ENCODE measurements at regions not wholly inside any gene's neighbourhood (a gene's known extent, or its start where the extent isn't known, plus 50 kb on each side); places are given as distances from the start of the nearest gene placed in this dataset.
"Not testable (repeated sequence)": the region's sequence is repeated elsewhere in the genome, so short reads cannot be mapped to it uniquely, and the experiment has no call there.

DNA sequence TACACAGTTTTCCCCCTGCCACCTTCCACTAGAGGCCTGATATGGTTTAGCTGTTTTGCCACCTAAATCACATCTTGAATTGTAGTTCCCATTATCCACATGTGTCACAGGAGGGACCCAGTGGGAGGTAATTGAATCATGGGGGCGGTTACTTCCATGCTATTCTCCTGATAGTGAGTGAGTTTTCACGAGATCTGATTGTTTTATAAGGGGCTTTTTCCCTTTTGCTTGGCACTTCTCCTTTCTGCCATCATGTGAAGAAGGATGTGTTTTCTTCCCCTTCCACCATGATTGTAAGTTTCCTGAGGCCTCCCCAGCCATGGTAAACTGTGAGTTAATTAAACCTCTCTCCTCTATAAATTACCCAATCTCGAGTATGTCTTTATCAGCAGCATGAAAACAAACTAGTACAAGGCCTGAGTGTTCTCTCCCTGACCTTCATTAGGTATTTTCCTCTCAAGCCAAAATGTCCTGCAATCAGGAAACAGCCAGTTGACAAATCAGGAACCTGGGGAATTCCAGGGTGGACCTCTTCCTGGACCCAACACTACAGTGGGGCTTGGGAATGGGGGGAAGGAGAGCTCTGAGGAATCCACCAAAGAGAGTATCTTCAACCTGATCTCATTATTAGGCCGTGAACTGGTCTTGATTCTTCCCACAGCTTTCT lies 129.9 kb downstream of the TXNL1 start:
- no peaks in the 10 kb centered on the region for H3K27me3 Mint-ChIP-seq
- ATAC-seq (no peak), DNase-seq (no peak)
- no peak overlapping the region for H3K27ac Mint-ChIP-seq
- no peaks in the 10 kb centered on the region for H3K9me3 Mint-ChIP-seq (ENCODE audit: low read depth)
- H3K4me1 Mint-ChIP-seq, result no peaks in the 10 kb centered on the region
- H3K36me3 Mint-ChIP-seq, result no peaks in the 10 kb centered on the region
- CTCF ChIA-PET, result no interaction called here
- H3K4me3 Mint-ChIP-seq, result no peak overlapping the region

DNA sequence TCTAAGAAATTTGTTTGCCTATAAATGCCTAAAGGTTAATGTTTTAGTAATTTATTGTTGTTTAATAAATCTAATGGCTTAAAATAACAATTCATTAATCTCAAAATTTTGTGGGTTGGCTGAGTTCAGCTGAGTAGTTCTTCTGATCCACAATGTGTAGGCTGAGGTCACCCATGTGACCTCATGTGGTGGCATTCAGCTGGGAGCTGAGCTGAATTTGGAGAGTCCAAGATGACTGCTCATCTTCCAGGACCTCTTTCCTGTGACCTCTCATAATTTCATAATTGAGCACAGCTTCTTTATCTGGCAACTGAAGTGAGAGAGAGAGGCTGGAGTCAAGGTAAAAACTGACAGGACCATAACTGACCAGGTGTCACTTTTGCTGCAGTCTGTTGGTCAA lies 132.4 kb downstream of the TXNL1 start:
- no peak for DNase-seq
- no peak for ATAC-seq
- no peaks in the 10 kb centered on the region for H3K27me3 Mint-ChIP-seq
- no peak overlapping the region for H3K27ac Mint-ChIP-seq
- H3K4me1 Mint-ChIP-seq, result no peaks in the 10 kb centered on the region
- no peaks in the 10 kb centered on the region for H3K36me3 Mint-ChIP-seq
- H3K9me3 Mint-ChIP-seq (ENCODE audit: low read depth), result no peaks in the 10 kb centered on the region
- no peak overlapping the region for H3K4me3 Mint-ChIP-seq
- CTCF ChIA-PET, result no interaction called here

DNA sequence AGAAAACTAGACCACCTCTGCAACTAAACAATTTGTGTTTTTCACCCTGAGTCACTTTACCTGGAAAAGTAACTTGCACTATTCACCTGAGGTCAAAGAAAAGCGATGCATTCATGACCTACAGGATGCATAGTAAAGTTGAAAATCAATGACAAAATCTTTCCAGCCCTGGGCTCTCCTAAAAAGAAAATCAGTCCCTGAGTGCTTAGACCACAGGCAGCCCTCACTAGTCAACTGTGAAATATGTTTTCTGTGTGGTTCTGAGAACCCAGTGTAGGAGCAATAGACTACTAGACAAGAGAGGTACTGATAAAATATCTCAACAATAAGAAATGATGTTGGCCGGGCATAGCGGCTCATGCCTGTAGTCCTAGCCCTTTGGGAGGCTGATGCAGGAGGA lies 133.1 kb downstream of the TXNL1 start:
- CTCF ChIA-PET, result no interaction called here
- no peak for DNase-seq
- Mint-ChIP-seq H3K27ac (no peak overlapping the region), H3K4me1 (no peaks in the 10 kb centered on the region), H3K4me3 (no peak overlapping the region), H3K27me3 (no peaks in the 10 kb centered on the region), H3K36me3 (no peaks in the 10 kb centered on the region), H3K9me3 (ENCODE audit: low read depth) (no peaks in the 10 kb centered on the region)
- no peak for ATAC-seq

DNA sequence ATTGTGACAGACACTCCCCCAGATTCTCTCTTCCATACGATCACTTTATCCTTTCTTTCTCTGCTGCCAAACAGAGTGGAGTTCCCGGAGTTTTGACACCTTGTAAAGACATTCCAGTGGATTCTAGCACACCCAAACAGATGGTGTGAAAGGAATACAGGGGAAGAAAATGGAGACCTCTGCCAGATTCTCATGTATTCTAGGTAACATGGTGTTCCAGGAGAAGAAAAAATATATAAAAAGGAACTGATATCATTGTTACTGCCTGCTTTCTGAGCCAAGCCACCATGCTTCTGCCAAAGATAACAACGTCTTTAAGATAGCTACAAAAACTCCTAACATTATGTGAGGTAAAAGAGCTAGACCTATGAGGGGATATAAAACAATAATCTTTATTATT lies 136.5 kb downstream of the TXNL1 start:
- Mint-ChIP-seq H3K36me3 (no peaks in the 10 kb centered on the region), H3K27ac (no peak overlapping the region), H3K27me3 (no peaks in the 10 kb centered on the region), H3K4me3 (no peak overlapping the region), H3K4me1 (no peaks in the 10 kb centered on the region), H3K9me3 (ENCODE audit: low read depth) (no peaks in the 10 kb centered on the region)
- CTCF ChIA-PET, result interaction anchor here (0.6 kb wide), 1 partner anchor 60 kb away, joined by 3 read pairs; no protein-coding TSS in a partner anchor
- no peak for ATAC-seq
- DNase-seq, result no peak

DNA sequence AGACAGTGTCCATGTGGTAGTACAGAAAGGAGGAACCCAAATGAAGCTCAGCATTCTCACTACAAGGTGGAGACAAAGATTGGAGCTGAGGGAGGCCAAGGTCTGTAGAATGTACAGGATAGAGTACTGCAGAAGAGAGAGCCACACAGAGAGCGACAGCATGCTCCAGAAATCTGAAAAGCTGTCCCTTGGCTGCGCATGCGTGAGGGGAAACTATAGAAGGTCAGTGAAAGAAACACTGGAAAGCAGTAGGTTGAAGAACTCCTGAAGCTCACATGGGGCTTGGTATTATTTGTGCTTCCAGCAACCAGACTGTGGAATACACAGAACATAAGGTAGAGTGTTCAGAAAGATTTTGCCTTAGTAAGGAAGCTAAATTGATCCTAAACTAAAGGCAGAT lies 142.5 kb downstream of the TXNL1 start:
- Mint-ChIP-seq H3K9me3 (ENCODE audit: low read depth) (no peaks in the 10 kb centered on the region), H3K27ac (no peak overlapping the region), H3K27me3 (no peaks in the 10 kb centered on the region), H3K4me3 (no peak overlapping the region), H3K4me1 (no peaks in the 10 kb centered on the region), H3K36me3 (no peaks in the 10 kb centered on the region)
- ATAC-seq, result no peak
- no peak for DNase-seq
- CTCF ChIA-PET, result interaction anchor here (1.2 kb wide), 1 partner anchor 104 kb away, joined by 3 read pairs; no protein-coding TSS in a partner anchor

DNA sequence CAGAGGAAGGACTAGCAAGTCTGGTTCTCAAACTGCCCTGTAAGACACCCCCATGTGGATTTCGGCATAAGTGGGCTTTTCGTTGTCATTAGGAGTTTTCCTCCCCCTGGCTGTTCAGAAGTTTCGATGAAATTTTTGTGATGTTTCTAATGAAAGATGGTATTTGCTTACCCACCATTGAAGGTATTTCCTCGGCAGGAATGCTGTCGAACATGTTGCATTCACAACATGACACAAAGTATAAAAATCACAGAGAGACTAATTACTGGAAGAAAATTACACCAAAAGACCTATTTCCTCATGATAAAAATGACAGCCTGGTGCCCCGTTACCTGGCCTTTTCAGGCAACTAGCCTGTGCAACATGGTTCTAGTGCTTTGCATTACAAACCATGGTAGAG lies 144.9 kb downstream of the TXNL1 start:
- no peak for ATAC-seq
- Mint-ChIP-seq H3K27ac (no peak overlapping the region), H3K27me3 (no peaks in the 10 kb centered on the region), H3K36me3 (no peaks in the 10 kb centered on the region), H3K4me1 (no peaks in the 10 kb centered on the region), H3K9me3 (ENCODE audit: low read depth) (no peaks in the 10 kb centered on the region), H3K4me3 (no peak overlapping the region)
- CTCF ChIA-PET, result no interaction called here
- DNase-seq, result no peak

DNA sequence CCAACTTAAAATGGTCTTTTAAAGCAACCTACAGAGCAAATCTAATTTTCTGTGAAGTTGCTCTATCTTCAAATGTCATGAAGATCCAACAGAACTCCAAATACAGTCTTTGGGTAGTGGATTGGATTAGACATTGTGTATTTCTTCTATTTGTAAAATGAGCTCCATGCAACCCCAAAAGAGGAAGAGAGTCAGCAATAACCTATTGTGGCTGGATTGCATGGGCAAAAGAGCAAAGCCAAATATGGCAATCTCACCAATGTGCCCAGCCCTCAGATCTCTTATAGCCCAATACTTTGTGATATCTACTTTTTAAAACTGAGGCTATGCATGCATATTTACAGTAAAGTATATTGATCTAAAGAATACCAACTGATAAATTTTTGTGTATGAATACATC lies 146.3 kb downstream of the TXNL1 start:
- CTCF ChIA-PET, result no interaction called here
- H3K36me3 Mint-ChIP-seq, result no peaks in the 10 kb centered on the region

DNA sequence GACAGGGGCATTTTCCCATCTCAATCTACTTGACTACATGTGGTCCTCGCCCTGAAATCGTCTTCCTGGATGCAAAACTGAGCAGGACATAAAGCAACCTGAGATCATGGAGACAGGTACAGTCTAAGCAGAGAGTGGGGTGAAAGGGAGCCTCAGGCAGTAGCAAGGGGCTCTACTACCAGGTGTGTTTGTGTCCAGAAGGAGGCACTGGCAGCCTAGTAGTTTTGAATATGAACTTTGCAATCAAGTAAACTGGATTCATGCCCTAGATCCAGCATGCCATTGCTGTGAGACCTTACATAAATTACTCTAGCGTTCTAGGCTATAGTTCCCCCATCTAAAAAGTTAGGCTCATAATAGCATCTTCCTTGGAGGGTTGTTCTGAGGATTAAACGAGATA lies 147.4 kb downstream of the TXNL1 start:
- Mint-ChIP-seq H3K27ac (no peak overlapping the region), H3K27me3 (no peaks in the 10 kb centered on the region), H3K4me1 (no peaks in the 10 kb centered on the region), H3K9me3 (ENCODE audit: low read depth) (peaks cover 3% of the 10 kb centered on the region), H3K36me3 (no peaks in the 10 kb centered on the region), H3K4me3 (no peak overlapping the region)
- DNase-seq (no peak), ATAC-seq (no peak)
- CTCF ChIA-PET, result no interaction called here

More for the DNA sequence above, 146.3 kb downstream of the TXNL1 start:
- no peaks in the 10 kb centered on the region for H3K27me3 Mint-ChIP-seq
- no peak overlapping the region for H3K4me3 Mint-ChIP-seq
- no peak overlapping the region for H3K27ac Mint-ChIP-seq
- ATAC-seq, result no peak
- no peaks in the 10 kb centered on the region for H3K9me3 Mint-ChIP-seq (ENCODE audit: low read depth)
- DNase-seq, result no peak
- H3K4me1 Mint-ChIP-seq, result no peaks in the 10 kb centered on the region

DNA sequence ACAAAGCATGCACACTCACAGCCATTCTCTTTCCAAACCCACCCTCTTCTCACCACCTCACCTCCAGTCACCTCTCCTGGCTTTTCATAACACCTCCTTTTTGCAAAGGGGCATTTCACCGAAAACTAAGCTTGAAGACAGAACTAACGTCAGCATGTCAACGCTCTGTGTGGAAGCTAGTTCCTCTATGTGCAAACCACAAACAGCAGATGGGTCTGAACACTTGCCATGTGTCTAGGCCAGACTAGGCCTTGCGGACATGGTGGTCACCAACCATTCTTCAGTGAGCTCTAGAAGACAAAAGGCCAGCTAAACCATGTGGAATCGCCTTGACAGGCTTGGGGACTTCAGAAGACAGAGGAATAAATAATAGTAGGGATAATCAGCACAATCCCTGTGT lies 148.5 kb downstream of the TXNL1 start:
- Mint-ChIP-seq H3K36me3 (no peaks in the 10 kb centered on the region), H3K4me3 (no peak overlapping the region), H3K27ac (no peak overlapping the region), H3K4me1 (no peaks in the 10 kb centered on the region), H3K9me3 (ENCODE audit: low read depth) (peaks cover 3% of the 10 kb centered on the region), H3K27me3 (no peaks in the 10 kb centered on the region)
- CTCF ChIA-PET, result no interaction called here
- no peak for DNase-seq
- ATAC-seq, result no peak

DNA sequence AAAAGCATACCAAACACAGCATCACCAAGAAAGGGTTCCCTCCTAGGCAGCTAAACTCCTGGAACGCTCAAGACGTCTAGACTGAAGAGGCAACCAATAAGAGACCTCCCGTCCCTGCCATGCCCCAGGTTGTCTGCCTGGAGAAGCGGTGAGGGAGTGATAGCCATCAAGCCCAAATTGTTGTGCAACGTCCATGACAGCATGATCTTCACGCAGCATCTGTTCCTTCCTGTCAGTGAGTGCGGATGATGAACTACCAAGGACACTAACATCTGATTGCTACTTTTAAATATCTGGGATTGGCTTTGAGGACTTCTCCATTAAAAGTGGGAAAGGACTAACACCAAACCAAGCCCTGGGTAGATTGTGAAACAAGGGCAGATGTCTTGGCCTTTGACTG lies 149.7 kb downstream of the TXNL1 start:
- H3K9me3 Mint-ChIP-seq (ENCODE audit: low read depth), result peaks cover 3% of the 10 kb centered on the region
- CTCF ChIA-PET, result no interaction called here
- no peak for ATAC-seq
- no peak overlapping the region for H3K27ac Mint-ChIP-seq
- H3K27me3 Mint-ChIP-seq, result no peaks in the 10 kb centered on the region
- no peak for DNase-seq
- H3K36me3 Mint-ChIP-seq, result no peaks in the 10 kb centered on the region
- H3K4me3 Mint-ChIP-seq, result no peak overlapping the region
- no peaks in the 10 kb centered on the region for H3K4me1 Mint-ChIP-seq

DNA sequence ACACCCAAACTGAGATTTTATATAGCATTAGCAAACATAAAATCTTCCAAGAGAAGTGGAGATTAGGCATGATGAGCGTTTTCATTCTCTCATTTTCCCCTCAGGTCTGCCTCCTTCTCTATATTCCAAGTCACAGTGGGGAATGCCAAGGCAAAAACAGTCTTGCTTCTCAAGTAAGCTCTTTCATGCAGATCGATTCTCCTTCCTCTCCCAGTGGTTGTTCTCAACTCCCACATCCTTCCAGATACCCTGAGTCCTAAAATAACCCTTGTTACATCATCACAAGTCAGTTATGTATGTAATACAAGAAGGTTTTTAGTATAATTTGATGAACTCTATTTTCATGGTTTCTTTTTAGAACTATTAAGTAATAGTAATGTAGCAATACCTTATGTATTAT lies 150.6 kb downstream of the TXNL1 start:
- Mint-ChIP-seq H3K4me3 (no peak overlapping the region), H3K27me3 (no peaks in the 10 kb centered on the region), H3K27ac (no peak overlapping the region), H3K4me1 (no peaks in the 10 kb centered on the region), H3K9me3 (ENCODE audit: low read depth) (peaks cover 3% of the 10 kb centered on the region), H3K36me3 (no peaks in the 10 kb centered on the region)
- DNase-seq (no peak), ATAC-seq (no peak)
- CTCF ChIA-PET, result no interaction called here

DNA sequence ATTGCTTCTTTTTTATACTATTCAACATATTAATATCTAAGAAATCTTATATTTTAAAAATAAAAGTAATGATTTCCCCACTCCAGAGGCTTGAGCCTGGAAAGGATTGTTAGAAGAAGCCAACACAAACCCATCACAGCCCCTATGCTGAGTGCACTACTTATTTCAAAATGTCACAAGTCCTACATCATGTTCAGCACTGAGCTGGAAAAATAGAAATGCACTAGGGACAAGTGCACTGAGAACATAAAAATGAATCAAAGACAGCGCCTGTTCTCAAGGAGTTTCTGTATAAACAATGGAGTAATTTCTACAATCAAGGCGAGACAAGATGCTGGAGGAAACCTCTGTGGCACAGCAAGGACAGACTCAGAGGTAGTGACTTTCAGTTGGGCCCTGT lies 155.0 kb downstream of the TXNL1 start:
- Mint-ChIP-seq H3K36me3 (no peaks in the 10 kb centered on the region), H3K9me3 (ENCODE audit: low read depth) (peaks cover 3% of the 10 kb centered on the region), H3K4me3 (no peak overlapping the region), H3K4me1 (no peaks in the 10 kb centered on the region), H3K27me3 (peaks cover 2% of the 10 kb centered on the region), H3K27ac (no peak overlapping the region)
- CTCF ChIA-PET, result no interaction called here
- DNase-seq (no peak), ATAC-seq (no peak)

DNA sequence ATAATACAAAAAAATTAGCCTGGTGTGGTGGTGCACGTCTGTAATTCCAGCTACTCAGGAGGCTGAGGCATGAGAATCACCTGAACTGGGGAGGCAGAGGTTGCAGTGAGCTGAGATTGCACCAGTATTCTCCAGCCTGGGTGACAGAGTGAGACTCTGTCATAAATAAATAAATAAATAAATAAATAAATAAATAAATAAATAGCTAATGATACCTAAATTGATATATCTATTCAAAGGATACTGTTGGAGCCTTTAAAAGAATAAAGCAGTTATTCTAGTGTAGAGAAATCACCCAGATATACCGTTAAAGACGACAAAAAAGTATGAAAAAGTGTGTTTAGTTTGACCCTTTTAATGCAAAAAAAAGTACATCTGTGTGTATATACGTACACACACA lies 155.6 kb downstream of the TXNL1 start:
- DNase-seq; H3K27me3 Mint-ChIP-seq; H3K4me1 Mint-ChIP-seq; H3K9me3 Mint-ChIP-seq (ENCODE audit: low read depth); CTCF ChIA-PET; H3K27ac Mint-ChIP-seq; ATAC-seq; H3K36me3 Mint-ChIP-seq; H3K4me3 Mint-ChIP-seq: not testable (repeated sequence)

DNA sequence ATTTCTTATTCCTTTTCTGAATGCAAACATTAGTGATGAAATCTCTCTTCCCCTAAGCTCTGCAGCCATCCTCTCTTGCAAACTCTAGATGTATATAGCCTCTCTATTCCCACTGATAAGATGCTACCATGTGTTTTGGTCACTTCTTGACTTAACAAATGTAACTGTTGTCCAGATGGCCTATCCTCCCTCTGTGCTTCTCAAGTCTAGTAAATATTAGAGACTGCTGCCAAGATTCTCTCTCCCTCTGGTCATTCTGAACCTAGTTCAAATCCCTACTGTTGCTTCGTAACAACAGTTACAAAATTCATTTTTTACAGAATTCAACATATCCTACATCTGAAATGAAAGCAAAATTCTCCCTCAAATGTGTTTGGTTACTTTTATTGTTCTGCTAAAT lies 156.6 kb downstream of the TXNL1 start:
- CTCF ChIA-PET, result no interaction called here
- no peak overlapping the region for H3K4me3 Mint-ChIP-seq
- no peak overlapping the region for H3K27ac Mint-ChIP-seq
- H3K27me3 Mint-ChIP-seq, result peaks cover 2% of the 10 kb centered on the region
- H3K36me3 Mint-ChIP-seq, result no peaks in the 10 kb centered on the region
- no peak for DNase-seq
- peaks cover 3% of the 10 kb centered on the region for H3K9me3 Mint-ChIP-seq (ENCODE audit: low read depth)
- no peak for ATAC-seq
- no peaks in the 10 kb centered on the region for H3K4me1 Mint-ChIP-seq

DNA sequence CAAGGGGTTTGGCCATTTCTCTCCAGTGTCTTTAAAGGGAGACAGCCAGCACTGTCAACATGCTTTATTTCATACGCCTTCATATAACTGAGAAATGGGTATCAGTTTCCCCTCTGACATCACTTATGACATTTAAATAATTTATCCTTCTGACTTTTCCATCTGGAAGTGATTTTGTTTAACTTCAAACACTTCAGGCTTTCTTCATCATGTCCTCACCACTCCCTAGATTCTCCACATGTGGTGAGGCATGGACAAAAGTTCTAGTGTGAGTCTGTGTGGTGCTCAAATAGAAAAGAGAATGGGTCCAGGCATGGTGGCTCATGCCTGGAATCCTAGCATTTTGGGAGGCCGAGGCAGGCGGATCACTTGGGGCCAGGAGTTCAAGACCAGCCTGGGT lies 158.6 kb downstream of the TXNL1 start:
- no peaks in the 10 kb centered on the region for H3K4me1 Mint-ChIP-seq

More for the DNA sequence above, 158.6 kb downstream of the TXNL1 start:
- Mint-ChIP-seq H3K9me3 (ENCODE audit: low read depth) (no peaks in the 10 kb centered on the region), H3K4me3 (no peak overlapping the region), H3K27me3 (peaks cover 2% of the 10 kb centered on the region), H3K27ac (no peak overlapping the region), H3K36me3 (no peaks in the 10 kb centered on the region)
- no peak for ATAC-seq
- CTCF ChIA-PET, result no interaction called here
- no peak for DNase-seq
